OCI-LY1 (cell line): ENCODE measurements at regions not wholly inside any gene's neighbourhood (a gene's known extent, or its start where the extent isn't known, plus 50 kb on each side); places are given as distances from the start of the nearest gene placed in this dataset.

Source experiments
- H2AFZ ChIP-seq: fragments of 200-600 bp; sonication (generic), shearing (Covaris generic); 2 replicates; pipeline ENCODE4 v1.6.0; 2014; ENCODE audit warnings: antibody characterized with exemption, mild to moderate bottlenecking, low read length
- H3F3A ChIP-seq: fragments of 200-600 bp; sonication (generic), shearing (Covaris generic); 2 replicates; pipeline ENCODE4 v1.6.0; 2014; ENCODE audit warnings: mild to moderate bottlenecking, antibody characterized with exemption, low read length, moderate library complexity; ENCODE audit not compliant: insufficient read depth
- H3K27ac ChIP-seq: fragments of 200-600 bp; sonication (generic); 2 replicates; pipeline ENCODE4 v1.5.1; 2014; ENCODE audit warnings: low read length, mixed run types, mild to moderate bottlenecking, low read depth; ENCODE audit not compliant: poor library complexity, severe bottlenecking
- H3K27me3 ChIP-seq: fragments of 200-600 bp; sonication (generic); 2 replicates; pipeline ENCODE4 v1.6.0; 2014; ENCODE audit warnings: antibody characterized with exemption, mild to moderate bottlenecking, low read length, moderate library complexity; ENCODE audit not compliant: insufficient read depth
- H3K36me3 ChIP-seq: fragments of 200-600 bp; sonication (generic); 2 replicates; pipeline ENCODE4 v1.6.1; 2014; ENCODE audit warnings: mild to moderate bottlenecking, antibody characterized with exemption, low read length, moderate library complexity, mixed read lengths; ENCODE audit not compliant: insufficient read depth
- H3K4me1 ChIP-seq: fragments of 200-600 bp; sonication (generic); 2 replicates; pipeline ENCODE4 v1.5.1; 2014; ENCODE audit warnings: mild to moderate bottlenecking, low read length, moderate library complexity; ENCODE audit not compliant: insufficient read depth, severe bottlenecking
- H3K4me2 ChIP-seq: fragments of 200-600 bp; sonication (generic), shearing (Covaris generic); 2 replicates; pipeline ENCODE4 v1.6.1; 2014; ENCODE audit warnings: low read length
- H3K4me3 ChIP-seq: fragments of 200-600 bp; sonication (generic); 2 replicates; pipeline ENCODE4 v1.5.1; 2014; ENCODE audit warnings: low read length, low read depth, mild to moderate bottlenecking, mixed read lengths; ENCODE audit not compliant: poor library complexity, severe bottlenecking
- H3K79me2 ChIP-seq: fragments of 200-600 bp; shearing (Covaris generic); 2 replicates; pipeline ENCODE4 v1.6.1; 2016; ENCODE audit warnings: mixed run types, low read length, mixed read lengths; ENCODE audit not compliant: insufficient read depth
- H3K9ac ChIP-seq: fragments of 200-600 bp; sonication (generic), shearing (Covaris generic); 2 replicates; pipeline ENCODE4 v1.6.1; 2014; ENCODE audit warnings: mild to moderate bottlenecking, low read length, mixed read lengths
- H3K9me2 ChIP-seq: fragments of 200-600 bp; sonication (generic), shearing (Covaris generic); 2 replicates; pipeline ENCODE4 v1.6.1; 2014; ENCODE audit warnings: low read depth, mild to moderate bottlenecking, low read length, mixed read lengths
- H3K9me3 ChIP-seq: fragments of 200-600 bp; shearing (Covaris generic); 2 replicates; pipeline ENCODE4 v1.6.1; 2014; ENCODE audit warnings: low read length, mixed read lengths
- H4K20me1 ChIP-seq: fragments of 200-600 bp; sonication (generic), shearing (Covaris generic); 2 replicates; pipeline ENCODE4 v1.6.0; 2016; ENCODE audit warnings: mild to moderate bottlenecking, low read length; ENCODE audit not compliant: insufficient read depth
- EZH2 ChIP-seq: fragments of 200-600 bp; sonication (generic), shearing (Covaris generic); IDR thresholded peaks from 2 replicates; pipeline ENCODE4 v1.8.0; 2017; ENCODE audit warnings: borderline replicate concordance, mixed run types, mild to moderate bottlenecking, antibody characterized with exemption, low read length, moderate library complexity, mixed read lengths
- TF ChIP-seq, protein P1 (sequence below): fragments of 200-600 bp; sonication (generic), shearing (Covaris generic); IDR thresholded peaks from 2 replicates; pipeline ENCODE4 v1.5.1; 2017; ENCODE audit warnings: mild to moderate bottlenecking, antibody characterized with exemption, low read length, moderate library complexity, mixed read lengths

DNA sequence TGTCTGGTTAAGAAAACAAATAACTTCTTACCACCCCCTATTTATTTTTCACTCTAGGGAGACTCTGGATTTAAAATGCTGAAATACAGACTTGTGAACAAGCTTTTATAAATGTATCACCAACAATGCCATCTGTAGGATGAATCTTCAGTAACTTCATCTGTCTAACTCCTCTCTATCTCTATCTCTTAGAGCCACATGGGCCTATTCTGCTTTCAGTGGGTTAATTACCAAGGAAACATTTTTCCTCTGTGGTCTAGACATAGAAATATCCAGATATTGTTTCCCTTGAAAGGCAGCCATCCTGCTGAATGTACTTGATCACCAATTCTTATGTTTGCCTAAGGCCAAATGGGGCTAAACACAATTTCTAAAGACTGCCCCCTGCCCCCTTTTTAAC, 167.6 kb upstream of the COL8A1 start:
- TF ChIP-seq, protein P1, sequence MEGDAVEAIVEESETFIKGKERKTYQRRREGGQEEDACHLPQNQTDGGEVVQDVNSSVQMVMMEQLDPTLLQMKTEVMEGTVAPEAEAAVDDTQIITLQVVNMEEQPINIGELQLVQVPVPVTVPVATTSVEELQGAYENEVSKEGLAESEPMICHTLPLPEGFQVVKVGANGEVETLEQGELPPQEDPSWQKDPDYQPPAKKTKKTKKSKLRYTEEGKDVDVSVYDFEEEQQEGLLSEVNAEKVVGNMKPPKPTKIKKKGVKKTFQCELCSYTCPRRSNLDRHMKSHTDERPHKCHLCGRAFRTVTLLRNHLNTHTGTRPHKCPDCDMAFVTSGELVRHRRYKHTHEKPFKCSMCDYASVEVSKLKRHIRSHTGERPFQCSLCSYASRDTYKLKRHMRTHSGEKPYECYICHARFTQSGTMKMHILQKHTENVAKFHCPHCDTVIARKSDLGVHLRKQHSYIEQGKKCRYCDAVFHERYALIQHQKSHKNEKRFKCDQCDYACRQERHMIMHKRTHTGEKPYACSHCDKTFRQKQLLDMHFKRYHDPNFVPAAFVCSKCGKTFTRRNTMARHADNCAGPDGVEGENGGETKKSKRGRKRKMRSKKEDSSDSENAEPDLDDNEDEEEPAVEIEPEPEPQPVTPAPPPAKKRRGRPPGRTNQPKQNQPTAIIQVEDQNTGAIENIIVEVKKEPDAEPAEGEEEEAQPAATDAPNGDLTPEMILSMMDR: no peak
- no peak for TF ChIP-seq EZH2
- H2AFZ ChIP-seq: no peak overlapping the region

DNA sequence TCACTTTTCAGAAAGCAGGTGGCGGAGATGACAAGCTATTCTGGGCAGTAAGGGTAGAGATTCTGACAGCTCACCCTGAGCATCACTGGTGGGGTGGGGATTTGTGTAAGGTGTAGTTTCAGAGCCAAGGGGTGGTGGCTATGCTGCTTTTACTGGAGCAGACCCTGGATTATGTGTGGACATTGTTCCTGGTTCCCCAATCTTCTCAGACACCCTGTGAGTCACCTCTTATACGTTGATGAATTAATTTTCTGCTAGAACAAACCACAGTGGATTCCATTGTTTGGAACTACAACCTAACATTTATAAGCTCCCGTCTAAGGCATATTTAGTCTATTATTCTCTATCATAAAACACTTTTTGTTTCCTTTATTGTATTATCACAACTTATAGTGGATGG, 169.5 kb upstream of the COL8A1 start:
- H3K9ac ChIP-seq: no peak overlapping the region
- no peak overlapping the region for H2AFZ ChIP-seq
- H3K4me1 ChIP-seq: no peaks in the 10 kb centered on the region
- no peaks in the 10 kb centered on the region for H3F3A ChIP-seq
- H3K79me2 ChIP-seq: no peaks in the 10 kb centered on the region
- no peaks in the 10 kb centered on the region for H3K9me3 ChIP-seq
- no peaks in the 10 kb centered on the region for H4K20me1 ChIP-seq
- H3K27me3 ChIP-seq: no peaks in the 10 kb centered on the region
- no peaks in the 10 kb centered on the region for H3K36me3 ChIP-seq
- no peak overlapping the region for H3K4me2 ChIP-seq
- no peak for TF ChIP-seq EZH2
- TF ChIP-seq, protein P1: no peak
- H3K27ac ChIP-seq: no peak overlapping the region
- H3K4me3 ChIP-seq: no peak overlapping the region
- no peaks in the 10 kb centered on the region for H3K9me2 ChIP-seq

More for the DNA sequence above, 167.6 kb upstream of the COL8A1 start:
- Histone ChIP-seq H3K9me2 (no peaks in the 10 kb centered on the region), H3F3A (no peaks in the 10 kb centered on the region), H3K9me3 (no peaks in the 10 kb centered on the region), H4K20me1 (no peaks in the 10 kb centered on the region), H3K27ac (no peak overlapping the region), H3K4me1 (no peaks in the 10 kb centered on the region), H3K27me3 (no peaks in the 10 kb centered on the region), H3K4me2 (no peak overlapping the region), H3K79me2 (no peaks in the 10 kb centered on the region), H3K36me3 (no peaks in the 10 kb centered on the region), H3K4me3 (no peak overlapping the region), H3K9ac (no peak overlapping the region)

DNA sequence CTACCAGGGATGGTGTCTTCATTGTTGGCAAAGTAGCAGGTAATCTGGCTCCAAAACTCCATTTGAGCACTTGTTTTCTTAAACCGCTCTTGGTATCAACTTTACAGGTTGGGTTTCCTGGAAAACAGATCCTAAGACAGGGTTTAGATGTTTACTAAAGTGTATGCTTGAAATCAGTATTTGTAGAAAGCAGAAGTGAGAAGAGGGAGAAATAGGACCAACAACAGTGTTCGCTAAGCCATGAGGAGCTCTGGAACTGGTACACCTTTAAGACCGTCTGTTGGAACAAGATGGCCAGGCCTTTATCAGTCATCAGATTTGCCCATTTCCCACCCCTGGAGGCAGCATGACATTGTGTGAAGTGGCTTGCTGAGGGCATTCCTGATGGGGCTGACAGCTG, 171.0 kb upstream of the COL8A1 start:
- H3K27me3 ChIP-seq: no peaks in the 10 kb centered on the region
- no peaks in the 10 kb centered on the region for H3F3A ChIP-seq
- no peak overlapping the region for H2AFZ ChIP-seq
- H3K9me3 ChIP-seq: no peaks in the 10 kb centered on the region
- no peaks in the 10 kb centered on the region for H4K20me1 ChIP-seq
- no peaks in the 10 kb centered on the region for H3K9me2 ChIP-seq
- no peaks in the 10 kb centered on the region for H3K4me1 ChIP-seq
- no peak overlapping the region for H3K9ac ChIP-seq
- H3K79me2 ChIP-seq: no peaks in the 10 kb centered on the region
- H3K36me3 ChIP-seq: no peaks in the 10 kb centered on the region
- H3K4me3 ChIP-seq: no peak overlapping the region
- no peak overlapping the region for H3K4me2 ChIP-seq
- H3K27ac ChIP-seq: no peak overlapping the region
- no peak for TF ChIP-seq EZH2
- TF ChIP-seq, protein P1: no peak
